HepG2 (cell line): ENCODE measurements at regions not wholly inside any gene's neighbourhood (a gene's known extent, or its start where the extent isn't known, plus 50 kb on each side); places are given as distances from the start of the nearest gene placed in this dataset.

Experiments
- GABPA ChIP-seq, 2 experiments: IDR thresholded peaks; 2 replicates each; pipeline ENCODE4 v1.6.1; 2011 to 2016; ENCODE audit warnings: low read depth in 2 of 2, low read length in 1 of 2, missing biosample characterization in 1 of 2, missing genetic modification characterization in 1 of 2
- HMGXB3 ChIP-seq: sonication (generic); formaldehyde crosslinking; IDR thresholded peaks from 2 replicates; pipeline ENCODE4 v1.4.0; 2020; ENCODE audit warnings: missing genetic modification reagents, borderline replicate concordance
- PAWR ChIP-seq: sonication (generic); formaldehyde crosslinking; IDR thresholded peaks from 2 replicates; pipeline ENCODE4 v1.4.0; 2020; ENCODE audit warnings: missing genetic modification reagents, mild to moderate bottlenecking, borderline replicate concordance
- TERF1 ChIP-seq: sonication (generic); formaldehyde crosslinking; IDR thresholded peaks from 2 replicates; pipeline ENCODE4 v1.8.0; 2022; ENCODE audit warnings: mild to moderate bottlenecking, missing genetic modification reagents, moderate library complexity
- ZNF30 ChIP-seq: sonication (generic); formaldehyde crosslinking; IDR thresholded peaks from 2 replicates; pipeline ENCODE4 v1.5.0; 2020; ENCODE audit warnings: mild to moderate bottlenecking, missing genetic modification reagents
- TF ChIP-seq, protein P1 (sequence below): sonication (generic); formaldehyde crosslinking; IDR thresholded peaks from 2 replicates; pipeline ENCODE4 v1.5.0; 2020; ENCODE audit warnings: mild to moderate bottlenecking, missing genetic modification reagents

DNA sequence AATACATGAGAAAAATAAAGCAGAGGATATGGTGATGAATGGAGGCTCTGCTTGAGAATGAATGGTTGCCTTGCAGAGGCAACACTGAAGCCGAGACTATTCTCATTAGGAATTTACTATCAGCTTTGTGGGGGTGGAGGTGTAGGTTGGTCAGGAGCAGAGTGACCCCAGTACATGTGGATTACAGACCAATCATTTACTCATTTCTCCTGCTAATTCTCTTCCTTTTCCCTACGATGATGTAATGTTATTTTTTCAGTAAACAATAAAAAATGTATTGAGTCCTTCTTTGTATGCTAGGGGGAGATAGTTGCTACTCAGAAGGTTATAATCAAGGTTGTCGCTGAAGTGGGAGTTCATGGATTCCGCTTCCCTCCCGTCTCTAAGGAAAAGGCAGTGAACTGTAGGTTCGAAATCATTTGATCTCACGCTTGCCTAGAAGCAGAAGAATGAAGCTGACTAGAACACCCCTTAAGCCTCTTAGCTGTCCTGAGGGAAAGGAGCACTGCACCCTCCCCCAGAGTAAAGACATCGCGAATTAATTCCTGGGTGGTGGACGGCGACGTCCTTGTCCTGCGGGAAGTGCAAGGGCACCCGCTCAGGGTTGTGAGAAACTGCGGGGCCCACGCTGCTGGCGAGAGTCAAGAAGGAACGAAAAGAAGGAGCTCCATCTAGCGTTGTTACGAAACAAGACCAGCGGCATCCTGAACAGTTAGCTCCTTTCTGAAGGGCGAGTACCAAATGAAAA, 213.2 kb upstream of the PFN2 start (continued):
- TF ChIP-seq, protein P1, sequence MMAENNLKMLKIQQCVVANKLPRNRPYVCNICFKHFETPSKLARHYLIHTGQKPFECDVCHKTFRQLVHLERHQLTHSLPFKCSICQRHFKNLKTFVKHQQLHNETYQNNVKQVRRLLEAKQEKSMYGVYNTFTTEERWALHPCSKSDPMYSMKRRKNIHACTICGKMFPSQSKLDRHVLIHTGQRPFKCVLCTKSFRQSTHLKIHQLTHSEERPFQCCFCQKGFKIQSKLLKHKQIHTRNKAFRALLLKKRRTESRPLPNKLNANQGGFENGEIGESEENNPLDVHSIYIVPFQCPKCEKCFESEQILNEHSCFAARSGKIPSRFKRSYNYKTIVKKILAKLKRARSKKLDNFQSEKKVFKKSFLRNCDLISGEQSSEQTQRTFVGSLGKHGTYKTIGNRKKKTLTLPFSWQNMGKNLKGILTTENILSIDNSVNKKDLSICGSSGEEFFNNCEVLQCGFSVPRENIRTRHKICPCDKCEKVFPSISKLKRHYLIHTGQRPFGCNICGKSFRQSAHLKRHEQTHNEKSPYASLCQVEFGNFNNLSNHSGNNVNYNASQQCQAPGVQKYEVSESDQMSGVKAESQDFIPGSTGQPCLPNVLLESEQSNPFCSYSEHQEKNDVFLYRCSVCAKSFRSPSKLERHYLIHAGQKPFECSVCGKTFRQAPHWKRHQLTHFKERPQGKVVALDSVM (CRISPR knock-in tag) = no peak
- TF ChIP-seq ZNF30 (no peak), GABPA (IDR thresholded peaks at IDR 0.05; ENCODE audit: low read depth, low read length) (no peak), GABPA (CRISPR knock-in tag; IDR thresholded peaks at IDR 0.05; ENCODE audit: low read depth) (no peak), PAWR (CRISPR knock-in tag) (no peak), HMGXB3 (CRISPR knock-in tag) (no peak), TERF1 (CRISPR knock-in tag) (no peak)
